ENCODE measurements at regions not wholly inside any gene's neighbourhood (a gene's known extent, or its start where the extent isn't known, plus 50 kb on each side); places are given as distances from the start of the nearest gene placed in this dataset.

DNA sequence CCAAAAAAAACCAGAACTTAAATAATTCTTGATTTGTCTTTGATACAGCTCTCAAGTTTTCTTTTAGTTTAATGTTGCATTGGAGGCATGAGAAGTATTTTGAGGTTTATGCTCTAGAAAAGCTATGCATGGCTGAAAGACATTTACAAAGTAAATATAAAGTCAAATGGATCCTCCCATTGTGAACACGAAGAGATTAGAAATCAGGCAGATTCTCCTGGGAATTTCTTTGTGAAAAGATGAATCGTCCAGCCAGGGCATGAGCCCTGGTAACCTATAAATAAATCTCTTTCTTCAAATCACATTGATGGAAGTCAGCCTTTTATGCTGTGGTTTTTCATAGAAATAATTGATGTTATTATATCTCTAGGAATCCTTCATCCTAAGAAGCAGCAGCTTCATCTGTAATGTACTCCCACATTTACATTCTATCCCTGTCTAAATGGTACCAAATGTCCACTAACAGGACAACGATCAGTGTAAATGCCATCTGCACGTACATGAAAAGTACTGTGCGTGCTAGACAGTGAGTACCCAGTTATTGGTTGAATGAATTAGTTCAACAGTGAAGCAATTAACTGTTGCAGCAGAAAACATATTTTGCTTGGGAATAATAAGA, 143.6 kb downstream of the ALDH8A1 start:
- Histone ChIP-seq H2AFZ (ENCODE audit: low read depth, low read length) (no peak overlapping the region), H3K9me1 (replicated peaks; ENCODE audit: control insufficient read depth, extremely low read depth, insufficient read depth, low read length) (no peaks in the 10 kb centered on the region), H3K27me3 (ENCODE audit: control insufficient read depth in 2 of 2, insufficient read depth in 2 of 2, low read length in 2 of 2) (no peaks in the 10 kb centered on the region), H3K79me2 (ENCODE audit: control insufficient read depth, insufficient read depth, low read length) (no peaks in the 10 kb centered on the region), H3K4me3 (replicated peaks in 1 of 3; ENCODE audit: insufficient read depth in 1 of 3, low read depth in 1 of 3, low read length in 3 of 3) (no peak overlapping the region), H3K27ac (ENCODE audit: insufficient read depth, low read depth, low read length) (no peak overlapping the region), H3K4me1 (ENCODE audit: control insufficient read depth, extremely low read depth, insufficient read depth, low read length) (no peaks in the 10 kb centered on the region), H3K36me3 (ENCODE audit: control insufficient read depth in 2 of 2, extremely low read depth in 1 of 2, insufficient read depth in 2 of 2, low read length in 2 of 2) (no peaks in the 10 kb centered on the region), H3K4me2 (ENCODE audit: insufficient read depth, low read length) (no peak overlapping the region), H3K9me3 (replicated peaks; ENCODE audit: control insufficient read depth, insufficient read depth, low read length) (no peaks in the 10 kb centered on the region), H3K9ac (replicated peaks; ENCODE audit: extremely low read depth, insufficient read depth, low read length) (no peak overlapping the region), H4K20me1 (replicated peaks; ENCODE audit: control insufficient read depth, extremely low read depth, insufficient read depth, low read length) (no peaks in the 10 kb centered on the region)
- FAIRE-seq = no peak
- dilution Hi-C loops (cut with MboI; ENCODE audit: extremely low pct_ligation_motif_present, low sequenced_read_pairs) (no loop called here), intact Hi-C loops (cut with micrococcal nuclease) (no loop called here)
- no TSS peak for BruUV-seq (replicated peaks)
- TF ChIP-seq FOS (IDR thresholded peaks at IDR 0.05; ENCODE audit: borderline replicate concordance, insufficient read depth, low read length) (no peak), GATA2 (IDR thresholded peaks at IDR 0.05; ENCODE audit: insufficient read depth, insufficient read length, low read depth, low read length) (no peak)
- no peak for DNase-seq (ENCODE audit: low read depth, low spot score)
- POLR2A ChIA-PET = no interaction called here
- CTCF ChIA-PET = interaction anchor here (1.4 kb wide), 1 partner anchor 11 kb away, joined by 3 read pairs; no protein-coding TSS in a partner anchor

DNA sequence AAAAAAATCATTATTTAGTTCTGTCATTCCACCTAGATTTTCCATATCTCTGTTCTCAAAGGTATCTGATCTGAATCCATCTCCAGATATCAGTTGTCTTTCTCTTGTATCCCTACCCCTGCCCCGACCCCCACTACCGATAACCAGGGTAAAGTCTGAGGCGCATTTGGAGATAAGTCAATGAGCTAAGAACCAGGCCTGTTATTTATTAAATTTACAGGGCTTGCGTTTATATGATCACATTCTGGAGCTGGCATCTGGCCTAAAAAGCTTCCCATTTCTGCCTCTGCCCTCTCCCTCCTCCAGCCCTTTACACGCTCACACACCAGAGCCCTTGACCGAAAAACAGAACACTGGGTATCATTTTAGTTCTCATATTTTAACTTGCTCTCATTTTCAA, 144.7 kb downstream of the ALDH8A1 start:
- POLR2A ChIA-PET = no interaction called here
- dilution Hi-C loops (cut with MboI; ENCODE audit: extremely low pct_ligation_motif_present, low sequenced_read_pairs) = no loop called here
- Histone ChIP-seq H3K9me1 (replicated peaks; ENCODE audit: control insufficient read depth, extremely low read depth, insufficient read depth, low read length) (no peaks in the 10 kb centered on the region), H4K20me1 (replicated peaks; ENCODE audit: control insufficient read depth, extremely low read depth, insufficient read depth, low read length) (no peaks in the 10 kb centered on the region), H3K9ac (replicated peaks; ENCODE audit: extremely low read depth, insufficient read depth, low read length) (no peak overlapping the region), H3K4me2 (ENCODE audit: insufficient read depth, low read length) (no peak overlapping the region), H3K79me2 (ENCODE audit: control insufficient read depth, insufficient read depth, low read length) (no peaks in the 10 kb centered on the region), H3K9me3 (replicated peaks; ENCODE audit: control insufficient read depth, insufficient read depth, low read length) (no peaks in the 10 kb centered on the region), H3K4me1 (ENCODE audit: control insufficient read depth, extremely low read depth, insufficient read depth, low read length) (no peaks in the 10 kb centered on the region), H3K36me3 (ENCODE audit: control insufficient read depth in 2 of 2, extremely low read depth in 1 of 2, insufficient read depth in 2 of 2, low read length in 2 of 2) (no peaks in the 10 kb centered on the region), H3K4me3 (replicated peaks in 1 of 3; ENCODE audit: insufficient read depth in 1 of 3, low read depth in 1 of 3, low read length in 3 of 3) (no peak overlapping the region), H3K27me3 (ENCODE audit: control insufficient read depth in 2 of 2, insufficient read depth in 2 of 2, low read length in 2 of 2) (no peaks in the 10 kb centered on the region), H3K27ac (ENCODE audit: insufficient read depth, low read depth, low read length) (no peak overlapping the region), H2AFZ (ENCODE audit: low read depth, low read length) (no peak overlapping the region)
- intact Hi-C loops (cut with micrococcal nuclease) = no loop called here
- no peak for TF ChIP-seq GATA2 (IDR thresholded peaks at IDR 0.05; ENCODE audit: insufficient read depth, insufficient read length, low read depth, low read length)
- no peak for TF ChIP-seq FOS (IDR thresholded peaks at IDR 0.05; ENCODE audit: borderline replicate concordance, insufficient read depth, low read length)
- TF ChIP-seq, protein P1, sequence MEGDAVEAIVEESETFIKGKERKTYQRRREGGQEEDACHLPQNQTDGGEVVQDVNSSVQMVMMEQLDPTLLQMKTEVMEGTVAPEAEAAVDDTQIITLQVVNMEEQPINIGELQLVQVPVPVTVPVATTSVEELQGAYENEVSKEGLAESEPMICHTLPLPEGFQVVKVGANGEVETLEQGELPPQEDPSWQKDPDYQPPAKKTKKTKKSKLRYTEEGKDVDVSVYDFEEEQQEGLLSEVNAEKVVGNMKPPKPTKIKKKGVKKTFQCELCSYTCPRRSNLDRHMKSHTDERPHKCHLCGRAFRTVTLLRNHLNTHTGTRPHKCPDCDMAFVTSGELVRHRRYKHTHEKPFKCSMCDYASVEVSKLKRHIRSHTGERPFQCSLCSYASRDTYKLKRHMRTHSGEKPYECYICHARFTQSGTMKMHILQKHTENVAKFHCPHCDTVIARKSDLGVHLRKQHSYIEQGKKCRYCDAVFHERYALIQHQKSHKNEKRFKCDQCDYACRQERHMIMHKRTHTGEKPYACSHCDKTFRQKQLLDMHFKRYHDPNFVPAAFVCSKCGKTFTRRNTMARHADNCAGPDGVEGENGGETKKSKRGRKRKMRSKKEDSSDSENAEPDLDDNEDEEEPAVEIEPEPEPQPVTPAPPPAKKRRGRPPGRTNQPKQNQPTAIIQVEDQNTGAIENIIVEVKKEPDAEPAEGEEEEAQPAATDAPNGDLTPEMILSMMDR (IDR thresholded peaks at IDR 0.05; ENCODE audit: extremely low read depth in 1 of 2, insufficient read depth in 1 of 2, low read depth in 1 of 2, low read length in 2 of 2) = no peak
- no peak for TF ChIP-seq POLR2A (IDR thresholded peaks at IDR 0.05; ENCODE audit: low read depth, low read length)
- TF ChIP-seq, protein P2, sequence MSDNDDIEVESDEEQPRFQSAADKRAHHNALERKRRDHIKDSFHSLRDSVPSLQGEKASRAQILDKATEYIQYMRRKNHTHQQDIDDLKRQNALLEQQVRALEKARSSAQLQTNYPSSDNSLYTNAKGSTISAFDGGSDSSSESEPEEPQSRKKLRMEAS (IDR thresholded peaks at IDR 0.05; ENCODE audit: insufficient read depth, insufficient read length) = no peak
- TF ChIP-seq EZH2 (IDR thresholded peaks at IDR 0.05; ENCODE audit: borderline replicate concordance, low read depth, low read length, severe bottlenecking) = no peak
- TF ChIP-seq MYC (IDR thresholded peaks at IDR 0.05; ENCODE audit: low read depth, low read length) = no peak
- TF ChIP-seq JUN (IDR thresholded peaks at IDR 0.05; ENCODE audit: borderline replicate concordance, insufficient read depth, insufficient read length, low read depth) = no peak
- no peak for TF ChIP-seq POLR2AphosphoS5 (IDR thresholded peaks at IDR 0.05; ENCODE audit: insufficient read depth, low read depth, low read length)
- FAIRE-seq = no peak
- no peak for DNase-seq (ENCODE audit: low read depth, low spot score)
- CTCF ChIA-PET = interaction anchor here (1.4 kb wide), 1 partner anchor 9 kb away, joined by 3 read pairs; no protein-coding TSS in a partner anchor
- no TSS peak for BruUV-seq (replicated peaks)

All from endothelial cell of umbilical vein (primary cell).